WTC11 (cell line): ENCODE measurements at regions not wholly inside any gene's neighbourhood (a gene's known extent, or its start where the extent isn't known, plus 50 kb on each side); places are given as distances from the start of the nearest gene placed in this dataset.

ENCODE experiments used
- ATAC-seq: fragments of 200-7000 bp; cut with Tn5 transposase; 2 replicates; pipeline ENCODE4 v1.10.0; 2021; ENCODE audit warnings: mild to moderate bottlenecking, moderate library complexity
- CTCF ChIA-PET: fragments of 300-600 bp; sonication (Branson Sonifier 250); formaldehyde crosslinking; loops from one replicate; lab custom pipeline; 2021; ENCODE audit warnings: antibody characterized with exemption; lab: Charles Lee
- POLR2A ChIA-PET: fragments of 350-600 bp; sonication (Branson Sonifier 250); formaldehyde crosslinking; loops from one replicate; lab custom pipeline; 2021; ENCODE audit warnings: antibody characterized with exemption; lab: Charles Lee
- DNase-seq: peaks from one replicate; pipeline ENCODE4 v3.0.0; 2021; ENCODE audit warnings: low spot score
- H3K27ac Mint-ChIP-seq: 2 replicates; pipeline ENCODE4 v1.8.0; 2021; ENCODE audit warnings: mixed read lengths
- H3K27me3 Mint-ChIP-seq: 2 replicates; pipeline ENCODE4 v1.8.0; 2021; ENCODE audit warnings: low read depth, mild to moderate bottlenecking, moderate library complexity, mixed read lengths
- H3K36me3 Mint-ChIP-seq: 2 replicates; pipeline ENCODE4 v1.8.0; 2021; ENCODE audit warnings: mixed read lengths
- H3K4me1 Mint-ChIP-seq: 2 replicates; pipeline ENCODE4 v1.8.0; 2022; ENCODE audit warnings: mixed read lengths
- H3K4me3 Mint-ChIP-seq: 2 replicates; pipeline ENCODE4 v1.8.0; 2021; ENCODE audit warnings: mild to moderate bottlenecking, moderate library complexity, mixed read lengths
- H3K9me3 Mint-ChIP-seq: 2 replicates; pipeline ENCODE4 v1.8.0; 2021; ENCODE audit warnings: mixed read lengths
- CREB1 ChIP-seq: sonication (generic); formaldehyde crosslinking; IDR thresholded peaks from 2 replicates; pipeline ENCODE4 v1.8.0; 2023; ENCODE audit warnings: mild to moderate bottlenecking, missing genetic modification reagents
- E2F5 ChIP-seq: sonication (generic); formaldehyde crosslinking; IDR thresholded peaks from 2 replicates; pipeline ENCODE4 v1.8.1; 2022; ENCODE audit warnings: mild to moderate bottlenecking, moderate library complexity, missing genetic modification reagents
- ELF4 ChIP-seq: sonication (generic); formaldehyde crosslinking; IDR thresholded peaks from 2 replicates; pipeline ENCODE4 v1.8.1; 2022; ENCODE audit warnings: low read depth, mild to moderate bottlenecking, moderate library complexity, missing genetic modification reagents
- GTF2I ChIP-seq: fragments of 250-450 bp; sonication (Bioruptor Pico); conservative IDR thresholded peaks from 2 replicates; pipeline ENCODE4 v1.4.0; 2021; ENCODE audit warnings: mild to moderate bottlenecking
- JUN ChIP-seq: sonication (generic); formaldehyde crosslinking; IDR thresholded peaks from 2 replicates; pipeline ENCODE4 v1.8.0; 2023; ENCODE audit warnings: mild to moderate bottlenecking, missing genetic modification reagents
- KAT7 ChIP-seq: sonication (generic); formaldehyde crosslinking; IDR thresholded peaks from 2 replicates; pipeline ENCODE4 v1.8.1; 2023; ENCODE audit warnings: missing genetic modification reagents, mild to moderate bottlenecking, borderline replicate concordance
- MAX ChIP-seq: sonication (generic); formaldehyde crosslinking; IDR thresholded peaks from 2 replicates; pipeline ENCODE4 v1.8.0; 2022; ENCODE audit warnings: mild to moderate bottlenecking, missing genetic modification reagents
- NFYB ChIP-seq: sonication (generic); formaldehyde crosslinking; conservative IDR thresholded peaks from 2 replicates; pipeline ENCODE4 v1.8.0; 2022; ENCODE audit warnings: low read depth, missing genetic modification reagents
- NR1H2 ChIP-seq: sonication (generic); formaldehyde crosslinking; IDR thresholded peaks from 2 replicates; pipeline ENCODE4 v1.9.0; 2021; ENCODE audit warnings: mild to moderate bottlenecking, moderate library complexity, missing genetic modification reagents
- STAT6 ChIP-seq: sonication (generic); formaldehyde crosslinking; conservative IDR thresholded peaks from 2 replicates; pipeline ENCODE4 v1.8.1; 2023; ENCODE audit warnings: mild to moderate bottlenecking, low read depth, missing genetic modification reagents, moderate library complexity
- TCF7 ChIP-seq: sonication (generic); formaldehyde crosslinking; IDR thresholded peaks from 2 replicates; pipeline ENCODE4 v1.8.0; 2022; ENCODE audit warnings: mild to moderate bottlenecking, low read depth, missing genetic modification reagents, moderate library complexity
- TEAD1 ChIP-seq: sonication (generic); formaldehyde crosslinking; IDR thresholded peaks from 2 replicates; pipeline ENCODE4 v1.8.0; 2022; ENCODE audit warnings: mild to moderate bottlenecking, missing genetic modification reagents
- ZBTB21 ChIP-seq: sonication (generic); formaldehyde crosslinking; IDR thresholded peaks from 2 replicates; pipeline ENCODE4 v1.8.1; 2023; ENCODE audit warnings: mild to moderate bottlenecking, missing genetic modification reagents, borderline replicate concordance
- ZNF423 ChIP-seq: fragments of 250-450 bp; sonication (Bioruptor Pico); IDR thresholded peaks from 2 replicates; pipeline ENCODE4 v2.1.2; 2022; ENCODE audit warnings: mild to moderate bottlenecking, moderate library complexity
- ZNF671 ChIP-seq: fragments of 250-450 bp; sonication (Bioruptor Pico); IDR thresholded peaks from 2 replicates; pipeline ENCODE4 v1.8.0; 2021; ENCODE audit warnings: mild to moderate bottlenecking
- TF ChIP-seq, protein P1 (sequence below): sonication (generic); formaldehyde crosslinking; IDR thresholded peaks from 2 replicates; pipeline ENCODE4 v1.8.1; 2022; ENCODE audit warnings: low read depth, mild to moderate bottlenecking, moderate library complexity, missing genetic modification reagents, borderline replicate concordance
- TF ChIP-seq, protein P2 (sequence below): fragments of 250-450 bp; sonication (Bioruptor Pico); IDR thresholded peaks from 2 replicates; pipeline ENCODE4 v2.1.2; 2022; ENCODE audit warnings: mild to moderate bottlenecking, moderate library complexity

DNA sequence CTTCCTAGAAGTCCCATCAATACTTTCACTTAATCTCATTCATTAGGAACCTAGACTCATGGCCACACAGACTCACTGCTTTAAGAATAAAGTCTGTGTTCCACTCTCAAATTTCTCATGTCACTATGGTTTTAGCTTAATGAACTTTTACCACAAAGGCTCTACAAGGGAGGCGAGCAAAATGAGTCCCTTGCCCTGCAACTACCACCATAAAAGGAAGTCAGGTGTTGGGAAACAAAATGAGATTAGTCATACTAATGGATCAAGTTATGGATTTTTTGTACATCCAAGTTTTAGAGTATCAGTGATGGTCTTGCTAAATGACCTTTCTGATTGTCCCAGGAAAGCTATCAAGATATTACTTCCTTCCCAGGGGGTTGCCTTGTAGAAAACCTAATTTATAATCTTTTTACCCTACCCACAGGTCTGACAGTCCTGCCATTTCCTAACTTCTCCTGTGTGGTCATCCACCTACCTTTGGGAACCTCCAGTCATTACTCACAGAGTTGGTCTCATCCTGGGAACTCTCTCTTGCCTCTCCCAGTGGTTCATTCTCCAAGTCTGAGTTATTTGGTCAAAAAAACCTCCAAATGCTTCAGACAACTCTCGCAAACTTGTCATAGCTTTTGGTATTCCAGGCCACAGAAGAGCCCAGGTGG is 51.8 kb upstream of the SLC16A1 start:
- no peaks in the 10 kb centered on the region for H3K4me1 Mint-ChIP-seq
- ChIA-PET CTCF (interaction anchor here (1.2 kb wide), 1 partner anchor 65 kb away, joined by 3 read pairs; the partner anchor contains the start of gene LRIG2), POLR2A (no interaction called here)
- peaks cover 12% of the 10 kb centered on the region for H3K36me3 Mint-ChIP-seq
- H3K27ac Mint-ChIP-seq: peak overlapping the region; percentile 19; the same call in 1 of the 2 replicates
- no peak overlapping the region for H3K4me3 Mint-ChIP-seq
- TF ChIP-seq MAX (CRISPR knock-in tag): no peak
- no peak for TF ChIP-seq ZNF423
- TF ChIP-seq TEAD1 (CRISPR knock-in tag): no peak
- no peak for TF ChIP-seq TCF7 (CRISPR knock-in tag)
- TF ChIP-seq NR1H2 (CRISPR knock-in tag): no peak
- ATAC-seq (no peak), DNase-seq (no peak)
- H3K27me3 Mint-ChIP-seq: no peaks in the 10 kb centered on the region
- H3K9me3 Mint-ChIP-seq: no peaks in the 10 kb centered on the region

DNA sequence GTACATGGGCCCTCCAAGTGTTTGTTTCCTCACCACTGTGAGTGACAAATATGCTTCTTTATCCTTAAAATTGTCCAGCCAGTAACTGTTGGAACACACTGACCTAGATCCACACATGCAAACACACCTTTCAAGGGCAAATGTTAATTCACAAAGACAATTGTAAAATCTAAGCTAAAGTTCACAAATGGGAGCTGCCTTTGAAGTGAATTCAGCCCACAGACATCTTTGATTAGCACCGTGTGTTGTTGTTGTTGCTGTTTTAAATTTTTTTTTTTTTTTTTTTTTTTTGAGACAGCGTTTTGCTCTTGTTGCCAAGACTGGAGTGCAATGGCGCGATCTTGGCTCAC is 52.3 kb upstream of the SLC16A1 start:
- no peak overlapping the region for H3K4me3 Mint-ChIP-seq
- ChIA-PET POLR2A (no interaction called here), CTCF (interaction anchor here (0.7 kb wide), 1 partner anchor 204 kb away, joined by 3 read pairs; no protein-coding TSS in a partner anchor)
- peak overlapping the region; percentile 19; the same call in 1 of the 2 replicates for H3K27ac Mint-ChIP-seq
- no peaks in the 10 kb centered on the region for H3K4me1 Mint-ChIP-seq
- no peak for TF ChIP-seq NR1H2 (CRISPR knock-in tag)
- TF ChIP-seq NFYB (CRISPR knock-in tag): no peak
- TF ChIP-seq ELF4 (CRISPR knock-in tag): no peak
- no peak for TF ChIP-seq ZNF671 (CRISPR knock-in tag)
- TF ChIP-seq CREB1: no peak
- TF ChIP-seq E2F5 (CRISPR knock-in tag): no peak
- no peak for TF ChIP-seq KAT7 (CRISPR knock-in tag)
- TF ChIP-seq, protein P1, sequence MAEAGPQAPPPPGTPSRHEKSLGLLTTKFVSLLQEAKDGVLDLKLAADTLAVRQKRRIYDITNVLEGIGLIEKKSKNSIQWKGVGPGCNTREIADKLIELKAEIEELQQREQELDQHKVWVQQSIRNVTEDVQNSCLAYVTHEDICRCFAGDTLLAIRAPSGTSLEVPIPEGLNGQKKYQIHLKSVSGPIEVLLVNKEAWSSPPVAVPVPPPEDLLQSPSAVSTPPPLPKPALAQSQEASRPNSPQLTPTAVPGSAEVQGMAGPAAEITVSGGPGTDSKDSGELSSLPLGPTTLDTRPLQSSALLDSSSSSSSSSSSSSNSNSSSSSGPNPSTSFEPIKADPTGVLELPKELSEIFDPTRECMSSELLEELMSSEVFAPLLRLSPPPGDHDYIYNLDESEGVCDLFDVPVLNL: no peak
- no peak for TF ChIP-seq GTF2I (CRISPR knock-in tag)
- H3K27me3 Mint-ChIP-seq: no peaks in the 10 kb centered on the region
- no peaks in the 10 kb centered on the region for H3K9me3 Mint-ChIP-seq
- DNase-seq: no peak
- peaks cover 12% of the 10 kb centered on the region for H3K36me3 Mint-ChIP-seq
- no peak for ATAC-seq

GRCh38 chr1:113012149-113012548 is 56.2 kb upstream of the SLC16A1 start:
- Mint-ChIP-seq H3K27me3 (no peaks in the 10 kb centered on the region), H3K4me1 (no peaks in the 10 kb centered on the region), H3K9me3 (no peaks in the 10 kb centered on the region), H3K36me3 (peaks cover 5% of the 10 kb centered on the region), H3K4me3 (no peak overlapping the region), H3K27ac (peak overlapping the region; percentile 63; the same call in 1 of the 2 replicates)
- TF ChIP-seq JUN (CRISPR knock-in tag): no peak
- no peak for TF ChIP-seq STAT6 (CRISPR knock-in tag)
- TF ChIP-seq, protein P2, sequence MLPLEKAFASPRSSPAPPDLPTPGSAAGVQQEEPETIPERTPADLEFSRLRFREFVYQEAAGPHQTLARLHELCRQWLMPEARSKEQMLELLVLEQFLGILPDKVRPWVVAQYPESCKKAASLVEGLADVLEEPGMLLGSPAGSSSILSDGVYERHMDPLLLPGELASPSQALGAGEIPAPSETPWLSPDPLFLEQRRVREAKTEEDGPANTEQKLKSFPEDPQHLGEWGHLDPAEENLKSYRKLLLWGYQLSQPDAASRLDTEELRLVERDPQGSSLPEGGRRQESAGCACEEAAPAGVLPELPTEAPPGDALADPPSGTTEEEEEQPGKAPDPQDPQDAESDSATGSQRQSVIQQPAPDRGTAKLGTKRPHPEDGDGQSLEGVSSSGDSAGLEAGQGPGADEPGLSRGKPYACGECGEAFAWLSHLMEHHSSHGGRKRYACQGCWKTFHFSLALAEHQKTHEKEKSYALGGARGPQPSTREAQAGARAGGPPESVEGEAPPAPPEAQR (CRISPR knock-in tag): no peak
- TF ChIP-seq ZBTB21 (CRISPR knock-in tag): no peak
- ATAC-seq (no peak), DNase-seq (no peak)
- ChIA-PET POLR2A (no interaction called here), CTCF (no interaction called here)
